WERI-Rb-1 (cell line): ENCODE measurements at regions not wholly inside any gene's neighbourhood (a gene's known extent, or its start where the extent isn't known, plus 50 kb on each side); places are given as distances from the start of the nearest gene placed in this dataset.

Source experiments
- DNase-seq: peaks from one replicate; pipeline ENCODE4 v3.0.0-alpha.2; 2020
- H3K27ac ChIP-seq: fragments of 250-450 bp; sonication (Bioruptor Pico); 2 replicates; pipeline ENCODE4 v1.5.1; 2020; ENCODE audit warnings: mild to moderate bottlenecking, moderate library complexity
- H3K27me3 ChIP-seq: fragments of 250-450 bp; sonication (Bioruptor Pico); 2 replicates; pipeline ENCODE4 v1.5.1; 2021; ENCODE audit warnings: mild to moderate bottlenecking, low read depth, moderate library complexity; ENCODE audit not compliant: insufficient read depth, severe bottlenecking
- H3K36me3 ChIP-seq: fragments of 250-450 bp; sonication (Bioruptor Pico); 2 replicates; pipeline ENCODE4 v1.5.1; 2020; ENCODE audit warnings: mild to moderate bottlenecking, moderate library complexity
- H3K4me3 ChIP-seq: 2 replicates; pipeline ENCODE4 v1.5.1; 2011; ENCODE audit warnings: low read depth, mild to moderate bottlenecking, control low read depth, low read length
- H3K9me3 ChIP-seq: fragments of 250-450 bp; sonication (Bioruptor Pico); 2 replicates; pipeline ENCODE4 v1.5.1; 2021; ENCODE audit warnings: mild to moderate bottlenecking, moderate library complexity; ENCODE audit not compliant: severe bottlenecking
- TF ChIP-seq, protein P1 (sequence below): IDR thresholded peaks from 2 replicates; pipeline ENCODE4 v1.5.1; 2011; ENCODE audit warnings: low read depth, mild to moderate bottlenecking, control low read depth, inconsistent platforms, low read length

DNA sequence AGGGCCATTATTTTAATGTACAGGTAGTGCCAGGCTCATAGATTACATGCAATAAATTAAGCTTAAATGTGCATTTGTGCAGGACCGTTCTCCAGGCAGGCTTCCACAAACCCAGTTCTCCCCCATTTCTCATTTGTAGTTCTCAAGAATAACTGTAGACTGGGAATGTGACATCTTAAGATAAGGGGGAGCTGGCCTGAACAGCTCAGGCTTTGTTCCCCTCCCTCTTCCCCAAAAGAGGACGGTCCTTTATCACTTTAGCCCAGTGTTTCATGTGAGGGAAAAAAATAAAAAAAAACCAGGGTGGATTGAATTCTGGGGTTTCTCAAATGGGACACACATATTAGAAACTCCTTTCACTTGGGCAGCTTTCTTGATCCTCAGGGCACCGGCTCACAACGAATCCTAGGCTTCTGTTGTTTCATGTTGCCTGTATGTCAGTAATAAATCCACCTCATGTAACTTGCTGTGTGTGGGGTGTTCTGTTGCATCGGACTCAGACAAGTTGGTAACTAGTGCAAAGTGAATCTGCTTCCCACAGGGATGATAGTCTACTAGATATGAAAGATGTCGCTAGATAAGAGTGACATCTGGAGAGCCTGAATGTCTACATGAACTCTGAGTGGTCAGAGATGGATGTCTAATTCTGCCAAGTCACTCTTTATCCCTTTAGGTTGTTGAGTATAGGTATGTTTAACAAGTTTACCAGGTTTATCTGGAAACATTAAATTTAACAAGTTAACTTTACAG is 2030.6 kb upstream of the NUDT12 start:
- Histone ChIP-seq H3K27me3 (no peaks in the 10 kb centered on the region), H3K27ac (no peak overlapping the region), H3K4me3 (no peak overlapping the region), H3K36me3 (no peaks in the 10 kb centered on the region), H3K9me3 (no peaks in the 10 kb centered on the region)
- no peak for DNase-seq
- TF ChIP-seq, protein P1, sequence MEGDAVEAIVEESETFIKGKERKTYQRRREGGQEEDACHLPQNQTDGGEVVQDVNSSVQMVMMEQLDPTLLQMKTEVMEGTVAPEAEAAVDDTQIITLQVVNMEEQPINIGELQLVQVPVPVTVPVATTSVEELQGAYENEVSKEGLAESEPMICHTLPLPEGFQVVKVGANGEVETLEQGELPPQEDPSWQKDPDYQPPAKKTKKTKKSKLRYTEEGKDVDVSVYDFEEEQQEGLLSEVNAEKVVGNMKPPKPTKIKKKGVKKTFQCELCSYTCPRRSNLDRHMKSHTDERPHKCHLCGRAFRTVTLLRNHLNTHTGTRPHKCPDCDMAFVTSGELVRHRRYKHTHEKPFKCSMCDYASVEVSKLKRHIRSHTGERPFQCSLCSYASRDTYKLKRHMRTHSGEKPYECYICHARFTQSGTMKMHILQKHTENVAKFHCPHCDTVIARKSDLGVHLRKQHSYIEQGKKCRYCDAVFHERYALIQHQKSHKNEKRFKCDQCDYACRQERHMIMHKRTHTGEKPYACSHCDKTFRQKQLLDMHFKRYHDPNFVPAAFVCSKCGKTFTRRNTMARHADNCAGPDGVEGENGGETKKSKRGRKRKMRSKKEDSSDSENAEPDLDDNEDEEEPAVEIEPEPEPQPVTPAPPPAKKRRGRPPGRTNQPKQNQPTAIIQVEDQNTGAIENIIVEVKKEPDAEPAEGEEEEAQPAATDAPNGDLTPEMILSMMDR = no peak

DNA sequence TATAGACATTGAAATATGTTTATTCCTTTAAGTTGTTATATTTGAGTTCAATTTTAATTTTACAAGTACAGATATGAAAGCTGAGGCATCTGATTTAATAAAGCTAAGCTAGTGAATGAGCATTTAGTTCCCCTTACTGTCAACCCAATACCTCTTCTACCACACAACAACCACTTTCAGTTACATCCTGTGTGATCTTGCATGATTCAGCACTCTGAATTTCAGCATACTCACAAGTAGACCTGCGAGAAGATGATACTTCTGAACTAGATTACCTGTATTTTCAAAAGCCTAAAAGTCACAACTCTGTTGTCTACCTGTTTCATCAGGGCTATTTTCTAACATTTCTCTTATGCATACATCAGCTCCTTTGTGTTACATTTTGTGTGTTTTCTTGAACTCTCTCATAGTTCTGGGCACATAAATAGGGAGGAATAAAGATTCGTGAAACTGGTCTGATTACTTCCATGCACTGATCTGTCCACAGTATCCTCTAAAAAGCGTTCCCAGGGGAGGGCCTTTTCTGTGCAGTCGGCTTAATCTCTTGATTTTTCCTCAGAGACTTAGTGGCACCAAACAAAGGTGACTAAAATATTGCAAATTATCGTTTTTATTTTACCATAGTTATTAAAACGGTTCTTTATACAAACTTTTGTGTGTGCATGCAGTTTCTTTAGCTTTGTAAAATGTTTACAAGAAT is 2025.5 kb upstream of the NUDT12 start:
- Histone ChIP-seq H3K4me3 (no peak overlapping the region), H3K27ac (no peak overlapping the region), H3K36me3 (no peaks in the 10 kb centered on the region), H3K9me3 (no peaks in the 10 kb centered on the region), H3K27me3 (no peaks in the 10 kb centered on the region)
- DNase-seq = peak; percentile 20
- TF ChIP-seq, protein P1 = no peak

DNA sequence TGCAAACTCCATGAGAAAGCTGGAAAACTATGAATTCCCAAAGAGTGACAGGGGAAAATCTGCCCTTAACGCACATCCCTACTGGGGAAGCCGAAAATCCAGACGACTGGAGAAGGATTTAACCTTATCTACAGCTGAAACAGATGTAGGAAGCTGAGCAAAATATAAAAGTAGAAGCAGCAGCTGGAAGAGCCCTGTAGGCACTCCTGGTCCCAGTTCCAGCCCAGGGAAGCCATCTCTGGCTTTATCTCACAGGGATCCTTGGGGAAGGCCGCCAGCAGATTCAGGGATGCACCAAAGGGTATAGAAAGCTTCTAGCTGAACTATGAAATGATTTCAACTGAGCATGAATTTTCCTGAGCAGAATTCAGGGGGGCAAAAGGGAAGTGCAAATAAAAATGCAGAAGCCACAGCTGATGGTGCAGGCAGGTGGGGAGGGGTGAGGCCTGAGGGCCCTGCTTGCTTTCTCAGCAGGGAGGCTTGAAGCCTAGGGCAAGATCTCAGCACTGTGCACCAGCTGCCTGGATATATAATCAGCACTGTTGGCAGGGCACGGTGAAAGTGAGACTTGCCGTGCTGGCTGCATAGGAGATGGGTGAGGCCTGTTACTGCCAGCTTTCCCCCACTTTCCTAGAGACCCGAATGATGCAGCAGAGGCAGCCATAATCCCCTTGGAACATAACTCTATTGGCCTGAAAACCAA is 2019.5 kb upstream of the NUDT12 start:
- no peak overlapping the region for H3K27ac ChIP-seq
- H3K36me3 ChIP-seq = no peaks in the 10 kb centered on the region
- H3K4me3 ChIP-seq = no peak overlapping the region
- DNase-seq = no peak
- H3K9me3 ChIP-seq = no peaks in the 10 kb centered on the region
- H3K27me3 ChIP-seq = no peaks in the 10 kb centered on the region
- TF ChIP-seq, protein P1 = no peak

GRCh38 chr5:105573575-105573974 is 2011.0 kb upstream of the NUDT12 start:
- TF ChIP-seq, protein P1 = no peak
- no peaks in the 10 kb centered on the region for H3K27me3 ChIP-seq
- no peak overlapping the region for H3K4me3 ChIP-seq
- DNase-seq = no peak
- no peaks in the 10 kb centered on the region for H3K9me3 ChIP-seq
- no peak overlapping the region for H3K27ac ChIP-seq
- no peaks in the 10 kb centered on the region for H3K36me3 ChIP-seq

DNA sequence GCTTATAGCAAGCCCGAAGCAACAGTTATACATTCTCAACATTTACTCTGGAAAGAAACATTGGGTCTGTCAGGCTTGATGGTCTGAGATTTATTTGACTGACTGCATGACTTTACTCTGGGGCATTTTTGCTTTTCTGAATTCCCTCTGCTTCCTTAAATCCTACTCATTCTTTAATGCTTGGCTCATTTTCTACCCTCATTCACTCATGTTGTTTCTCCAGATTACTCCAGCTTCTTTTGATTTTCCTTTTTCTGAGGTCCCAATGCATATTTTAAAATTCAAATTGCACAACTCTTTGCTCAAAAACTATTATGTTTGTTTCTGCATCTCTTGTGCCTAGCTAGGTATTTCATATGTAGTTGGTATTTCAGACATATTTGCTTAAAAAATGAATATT is 2002.9 kb upstream of the NUDT12 start:
- Histone ChIP-seq H3K27me3 (no peaks in the 10 kb centered on the region), H3K36me3 (no peaks in the 10 kb centered on the region), H3K9me3 (no peaks in the 10 kb centered on the region), H3K4me3 (no peak overlapping the region), H3K27ac (no peak overlapping the region)
- TF ChIP-seq, protein P1 = no peak
- no peak for DNase-seq
